ENCODE measurements at regions not wholly inside any gene's neighbourhood (a gene's known extent, or its start where the extent isn't known, plus 50 kb on each side); places are given as distances from the start of the nearest gene placed in this dataset.

DNA sequence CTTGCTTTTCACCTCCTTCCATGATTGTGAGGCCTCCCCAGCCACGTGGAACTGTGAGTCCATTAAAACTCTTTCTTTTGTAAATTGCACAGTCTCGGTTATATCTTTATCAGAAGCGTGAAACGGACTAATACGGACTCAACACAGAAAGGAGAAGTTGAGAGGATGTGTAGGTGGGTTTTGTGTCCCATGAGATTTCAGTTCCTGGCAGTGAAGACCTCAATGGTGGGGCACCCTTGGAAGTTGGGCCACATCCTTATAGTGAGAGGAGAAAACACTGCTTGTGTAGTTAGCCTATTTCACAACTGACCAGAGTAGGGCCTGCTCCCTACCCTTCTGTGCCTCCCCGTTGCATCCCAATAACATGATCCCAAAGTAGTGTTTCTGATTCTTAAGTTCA is 98.9 kb upstream of the TNC start:
- DNase-seq (ENCODE audit: low read depth), result no peak
- TF ChIP-seq, protein P1, sequence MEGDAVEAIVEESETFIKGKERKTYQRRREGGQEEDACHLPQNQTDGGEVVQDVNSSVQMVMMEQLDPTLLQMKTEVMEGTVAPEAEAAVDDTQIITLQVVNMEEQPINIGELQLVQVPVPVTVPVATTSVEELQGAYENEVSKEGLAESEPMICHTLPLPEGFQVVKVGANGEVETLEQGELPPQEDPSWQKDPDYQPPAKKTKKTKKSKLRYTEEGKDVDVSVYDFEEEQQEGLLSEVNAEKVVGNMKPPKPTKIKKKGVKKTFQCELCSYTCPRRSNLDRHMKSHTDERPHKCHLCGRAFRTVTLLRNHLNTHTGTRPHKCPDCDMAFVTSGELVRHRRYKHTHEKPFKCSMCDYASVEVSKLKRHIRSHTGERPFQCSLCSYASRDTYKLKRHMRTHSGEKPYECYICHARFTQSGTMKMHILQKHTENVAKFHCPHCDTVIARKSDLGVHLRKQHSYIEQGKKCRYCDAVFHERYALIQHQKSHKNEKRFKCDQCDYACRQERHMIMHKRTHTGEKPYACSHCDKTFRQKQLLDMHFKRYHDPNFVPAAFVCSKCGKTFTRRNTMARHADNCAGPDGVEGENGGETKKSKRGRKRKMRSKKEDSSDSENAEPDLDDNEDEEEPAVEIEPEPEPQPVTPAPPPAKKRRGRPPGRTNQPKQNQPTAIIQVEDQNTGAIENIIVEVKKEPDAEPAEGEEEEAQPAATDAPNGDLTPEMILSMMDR (conservative IDR thresholded peaks at IDR 0.05; ENCODE audit: low read depth, low read length), result no peak
- no peak overlapping the region for H3K4me3 ChIP-seq (ENCODE audit: low read length)

DNA sequence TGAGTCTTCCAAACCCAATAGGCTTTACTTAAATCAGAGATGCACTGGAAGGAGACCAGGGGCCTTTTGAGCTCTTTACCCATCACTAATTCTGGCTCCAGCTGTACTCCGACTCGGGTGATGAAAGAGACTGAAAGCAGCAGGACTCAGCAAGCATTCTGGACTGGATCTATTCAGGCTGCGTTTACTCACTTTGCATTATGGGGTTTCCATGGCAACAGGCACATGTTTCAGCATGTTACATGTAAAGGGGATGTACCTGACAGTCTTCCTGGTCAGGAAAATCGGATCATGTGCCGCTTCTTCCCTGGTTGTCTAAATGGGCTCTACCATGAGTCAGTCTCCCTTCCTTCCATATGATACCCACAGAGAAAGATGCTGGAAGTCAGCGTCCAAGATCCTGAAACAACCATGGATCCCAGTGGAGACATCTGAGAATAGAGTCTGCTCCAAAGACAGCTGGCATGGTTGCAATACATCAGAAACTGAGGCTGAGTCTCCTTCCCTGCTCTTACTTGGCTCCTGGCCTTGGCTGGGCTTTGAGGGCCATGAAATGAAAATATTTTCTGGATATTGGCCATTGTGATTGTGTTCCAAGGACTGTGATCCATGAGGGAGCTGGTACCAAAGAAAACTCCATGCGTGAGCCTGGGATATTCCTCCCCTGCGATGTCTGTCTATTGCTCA is 102.5 kb upstream of the TNC start:
- H3K4me3 ChIP-seq (ENCODE audit: low read length), result no peak overlapping the region
- TF ChIP-seq, protein P1 (conservative IDR thresholded peaks at IDR 0.05; ENCODE audit: low read depth, low read length), result no peak
- DNase-seq (ENCODE audit: low read depth), result no peak

DNA sequence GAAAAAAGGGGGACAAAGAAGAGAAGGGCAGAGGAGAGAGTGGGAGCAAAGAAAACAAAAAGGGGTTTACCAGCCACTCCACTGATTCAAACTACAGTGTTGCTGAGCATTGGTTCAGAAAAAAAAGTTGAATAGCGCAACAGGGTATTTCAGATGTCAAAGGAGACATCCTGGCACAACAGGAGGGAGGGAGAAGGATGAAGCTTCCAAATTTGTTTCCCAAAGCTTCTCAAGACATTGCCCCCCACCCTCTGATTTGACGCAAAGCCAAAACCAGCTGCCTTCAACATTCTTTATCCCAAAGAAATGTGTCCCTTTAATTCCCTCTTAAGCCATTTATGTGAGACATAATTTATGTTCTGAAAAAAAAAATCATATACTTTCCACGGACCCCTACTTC is 105.5 kb upstream of the TNC start:
- H3K4me3 ChIP-seq (ENCODE audit: low read length), result no peak overlapping the region
- DNase-seq (ENCODE audit: low read depth), result no peak
- TF ChIP-seq, protein P1 (conservative IDR thresholded peaks at IDR 0.05; ENCODE audit: low read depth, low read length), result no peak

GRCh38 chr9:115225459-115226116 is 107.6 kb upstream of the TNC start:
- TF ChIP-seq, protein P1 (conservative IDR thresholded peaks at IDR 0.05; ENCODE audit: low read depth, low read length), result no peak
- DNase-seq (ENCODE audit: low read depth), result no peak
- no peak overlapping the region for H3K4me3 ChIP-seq (ENCODE audit: low read length)

GRCh38 chr9:115226152-115226551 is 108.2 kb upstream of the TNC start:
- no peak for DNase-seq (ENCODE audit: low read depth)
- H3K4me3 ChIP-seq (ENCODE audit: low read length), result no peak overlapping the region
- TF ChIP-seq, protein P1 (conservative IDR thresholded peaks at IDR 0.05; ENCODE audit: low read depth, low read length), result no peak

DNA sequence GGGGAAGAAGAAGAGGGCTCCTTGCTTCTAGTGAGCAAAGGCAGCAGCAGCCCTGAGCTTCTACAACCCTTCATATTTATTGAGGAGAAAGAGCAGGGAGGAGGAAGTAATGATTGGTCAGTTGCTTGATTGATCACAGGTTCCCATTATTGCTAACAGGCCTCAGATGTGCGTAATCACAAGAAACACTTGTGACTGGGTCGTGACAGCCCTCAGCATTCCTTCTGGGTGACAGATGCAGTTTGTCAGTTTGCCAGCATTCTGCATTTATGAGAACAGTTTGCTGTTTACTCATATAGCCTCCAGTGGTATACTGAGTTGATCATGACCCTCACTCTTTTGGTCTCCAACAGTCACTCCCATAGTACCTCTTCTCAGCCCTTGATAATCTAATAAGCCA is 111.5 kb upstream of the TNC start:
- no peak for DNase-seq (ENCODE audit: low read depth)
- TF ChIP-seq, protein P1 (conservative IDR thresholded peaks at IDR 0.05; ENCODE audit: low read depth, low read length), result no peak
- no peak overlapping the region for H3K4me3 ChIP-seq (ENCODE audit: low read length)

All from retinal pigment epithelial cell (primary cell).